H9 (cell line): ENCODE measurements at regions not wholly inside any gene's neighbourhood (a gene's known extent, or its start where the extent isn't known, plus 50 kb on each side); places are given as distances from the start of the nearest gene placed in this dataset.

Source experiments
- DNase-seq: peaks from one replicate; pipeline ENCODE4 v3.0.0-alpha.2; 2017
- H2AFZ ChIP-seq: one replicate; pipeline ENCODE4 v1.6.1; 2013; ENCODE audit warnings: mild to moderate bottlenecking, low read length, control low read depth, moderate library complexity
- H2AK5ac ChIP-seq: 2 replicates; pipeline ENCODE4 v1.6.1; 2013; ENCODE audit warnings: low read length, control low read depth, mixed read lengths; ENCODE audit not compliant: insufficient read length
- H2BK120ac ChIP-seq: one replicate; pipeline ENCODE4 v1.6.1; 2013; ENCODE audit warnings: low read depth, mild to moderate bottlenecking, low read length, control low read depth, inconsistent platforms; ENCODE audit not compliant: poor library complexity, severe bottlenecking
- H2BK12ac ChIP-seq: 2 replicates; pipeline ENCODE4 v1.6.1; 2013; ENCODE audit warnings: low read length, control low read depth, mixed read lengths, low read depth; ENCODE audit not compliant: insufficient read length
- H2BK15ac ChIP-seq: 2 replicates; pipeline ENCODE4 v1.6.1; 2013; ENCODE audit warnings: low read depth, low read length, control low read depth
- H2BK20ac ChIP-seq: one replicate; pipeline ENCODE4 v1.6.1; 2013; ENCODE audit warnings: low read depth, mild to moderate bottlenecking, low read length, control low read depth, inconsistent platforms; ENCODE audit not compliant: poor library complexity, severe bottlenecking
- H2BK5ac ChIP-seq: 2 replicates; pipeline ENCODE4 v1.6.1; 2013; ENCODE audit warnings: low read length, control low read depth, mixed read lengths; ENCODE audit not compliant: insufficient read length
- H3K14ac ChIP-seq: 2 replicates; pipeline ENCODE4 v1.6.1; 2013; ENCODE audit warnings: low read length, control low read depth; ENCODE audit not compliant: insufficient read depth
- H3K18ac ChIP-seq: 2 replicates; pipeline ENCODE4 v1.6.1; 2013; ENCODE audit warnings: low read depth, mild to moderate bottlenecking, mixed read lengths, low read length, control low read depth; ENCODE audit not compliant: insufficient read length
- H3K23ac ChIP-seq: 2 replicates; pipeline ENCODE4 v1.6.1; 2013; ENCODE audit warnings: low read length, control low read depth, mixed read lengths, low read depth; ENCODE audit not compliant: insufficient read length
- H3K23me2 ChIP-seq: 2 replicates; pipeline ENCODE4 v1.6.1; 2013; ENCODE audit warnings: low read depth, mild to moderate bottlenecking, mixed read lengths, low read length, control low read depth; ENCODE audit not compliant: insufficient read length, poor library complexity, severe bottlenecking
- H3K27ac ChIP-seq: 2 replicates; pipeline ENCODE4 v1.5.1; 2013; ENCODE audit warnings: low read length, control low read depth, mixed read lengths, low read depth; ENCODE audit not compliant: insufficient read length
- H3K27me3 ChIP-seq: 2 replicates; pipeline ENCODE4 v1.6.1; 2013; ENCODE audit warnings: low read length, control low read depth, inconsistent platforms; ENCODE audit not compliant: insufficient read depth
- H3K4ac ChIP-seq: 2 replicates; pipeline ENCODE4 v1.6.1; 2013; ENCODE audit warnings: low read depth, mild to moderate bottlenecking, control low read depth, inconsistent platforms, low read length, moderate library complexity
- H3K4me1 ChIP-seq: 2 replicates; pipeline ENCODE4 v1.6.1; 2013; ENCODE audit warnings: low read length, control low read depth, inconsistent platforms; ENCODE audit not compliant: insufficient read depth
- H3K4me2 ChIP-seq: 2 replicates; pipeline ENCODE4 v1.6.1; 2013; ENCODE audit warnings: low read length, control low read depth, mixed read lengths; ENCODE audit not compliant: insufficient read length, insufficient read depth
- H3K56ac ChIP-seq: 2 replicates; pipeline ENCODE4 v1.6.1; 2013; ENCODE audit warnings: low read depth, mild to moderate bottlenecking, mixed read lengths, low read length, control low read depth; ENCODE audit not compliant: insufficient read length
- H3K79me1 ChIP-seq: 2 replicates; pipeline ENCODE4 v1.6.1; 2013; ENCODE audit warnings: low read depth, mild to moderate bottlenecking, moderate library complexity, low read length, control low read depth, inconsistent platforms; ENCODE audit not compliant: insufficient read depth, poor library complexity, severe bottlenecking
- H3K79me2 ChIP-seq: 2 replicates; pipeline ENCODE4 v1.6.1; 2013; ENCODE audit warnings: low read length, control low read depth, inconsistent platforms; ENCODE audit not compliant: insufficient read depth
- H3K9ac ChIP-seq: 2 replicates; pipeline ENCODE4 v1.6.1; 2013; ENCODE audit warnings: low read length, control low read depth, mixed read lengths; ENCODE audit not compliant: insufficient read length; ENCODE audit errors: extremely low read depth
- H3K9me3 ChIP-seq: one replicate; pipeline ENCODE4 v1.6.1; 2013; ENCODE audit warnings: low read depth, low read length, inconsistent platforms; ENCODE audit not compliant: control insufficient read depth
- H3T11ph ChIP-seq: one replicate; pipeline ENCODE4 v1.6.1; 2013; ENCODE audit warnings: mild to moderate bottlenecking, low read length, control low read depth, inconsistent platforms
- H4K20me1 ChIP-seq: one replicate; pipeline ENCODE4 v1.6.1; 2013; ENCODE audit not compliant: control insufficient read depth, insufficient read length, insufficient read depth
- H4K5ac ChIP-seq: 2 replicates; pipeline ENCODE4 v1.6.1; 2013; ENCODE audit warnings: low read depth, mild to moderate bottlenecking, mixed read lengths, low read length, control low read depth; ENCODE audit not compliant: insufficient read length
- H4K8ac ChIP-seq: replicated peaks from 2 replicates; pipeline ENCODE4 v1.6.1; 2013; ENCODE audit warnings: low read length, control low read depth, mixed read lengths, low read depth; ENCODE audit not compliant: insufficient read length
- H4K91ac ChIP-seq: 2 replicates; pipeline ENCODE4 v1.6.1; 2013; ENCODE audit warnings: low read depth, mild to moderate bottlenecking, moderate library complexity, mixed read lengths, low read length, control low read depth; ENCODE audit not compliant: insufficient read length
- H3K27ac Mint-ChIP-seq, 3 experiments: 2 replicates in 2 of 3; 3 replicates in 1 of 3; pipeline ENCODE4 v1.8.0; 2020 to 2021; ENCODE audit warnings: mixed read lengths in 3 of 3, mild to moderate bottlenecking in 1 of 3, moderate library complexity in 1 of 3
- H3K27me3 Mint-ChIP-seq: 2 replicates; pipeline ENCODE4 v1.8.0; 2021; ENCODE audit warnings: low read depth, mild to moderate bottlenecking, moderate library complexity, mixed read lengths
- H3K36me3 Mint-ChIP-seq, 3 experiments: 2 replicates in 2 of 3; 3 replicates in 1 of 3; pipeline ENCODE4 v1.8.0; 2020 to 2021; ENCODE audit warnings: low read depth in 3 of 3, mixed read lengths in 3 of 3; ENCODE audit not compliant: insufficient read depth in 1 of 3
- H3K4me1 Mint-ChIP-seq, 2 experiments: 2 replicates each; pipeline ENCODE4 v1.8.0; 2020; ENCODE audit warnings: mixed read lengths in 2 of 2
- H3K4me3 Mint-ChIP-seq, 2 experiments: 2 replicates in 1 of 2; 3 replicates in 1 of 2; pipeline ENCODE4 v1.8.0; 2020 to 2021; ENCODE audit warnings: mild to moderate bottlenecking in 2 of 2, mixed read lengths in 2 of 2, moderate library complexity in 1 of 2
- H3K9me3 Mint-ChIP-seq, 2 experiments: 2 replicates in 1 of 2; 3 replicates in 1 of 2; pipeline ENCODE4 v1.8.0; 2020; ENCODE audit warnings: mild to moderate bottlenecking in 2 of 2, mixed read lengths in 2 of 2, moderate library complexity in 1 of 2
- CTCF ChIP-seq: fragments of 200-600 bp; sonication (generic); conservative IDR thresholded peaks from 3 replicates; pipeline ENCODE4 v1.8.0; 2021; ENCODE audit warnings: antibody characterized with exemption, mild to moderate bottlenecking
- WGBS: extraction: QIAGEN DNeasy Blood & Tissue Kit; methylation state at CpG from one replicate; pipeline ENCODE4 v1.1.7; 2013; ENCODE audit warnings: missing lambda C conversion rate, low lambda C conversion rate, mixed read lengths; ENCODE audit not compliant: insufficient read length; ENCODE audit errors: extremely low coverage; 5-methylcytosine and 5-hydroxymethylcytosine counted together

GRCh38 chr14:81797315-81797714, 263.7 kb upstream of the SEL1L start:
- Histone ChIP-seq H4K8ac (no peak overlapping the region), H4K20me1 (no peaks in the 10 kb centered on the region), H3K4ac (no peak overlapping the region), H3K23ac (no peak overlapping the region), H3K4me2 (no peak overlapping the region), H3K79me2 (no peaks in the 10 kb centered on the region), H4K91ac (no peak overlapping the region), H3K79me1 (no peaks in the 10 kb centered on the region), H4K5ac (no peak overlapping the region), H3K56ac (no peak overlapping the region), H2AK5ac (no peak overlapping the region), H2BK12ac (no peak overlapping the region), H3K14ac (no peak overlapping the region), H3K4me1 (peaks cover 2% of the 10 kb centered on the region; the same call in 1 of the 2 replicates), H3K23me2 (no peaks in the 10 kb centered on the region), H2AFZ (no peak overlapping the region), H2BK15ac (no peak overlapping the region), H3K27ac (no peak overlapping the region), H3K27me3 (no peaks in the 10 kb centered on the region; the same call in 1 of the 2 replicates), H2BK5ac (no peak overlapping the region), H3K18ac (no peak overlapping the region), H2BK20ac (no peak overlapping the region), H3K9ac (no peak overlapping the region), H3K9me3 (no peaks in the 10 kb centered on the region), H3T11ph (no peak overlapping the region), H2BK120ac (no peak overlapping the region)
- Mint-ChIP-seq H3K27ac (no peak overlapping the region), H3K36me3 (peaks cover 0 to 6% (median 0%) of the 10 kb centered on the region in 3 experiments; a peak in 1 of 7 replicates), H3K4me3 (no peak overlapping the region), H3K27me3 (no peaks in the 10 kb centered on the region), H3K9me3 (no peaks in the 10 kb centered on the region), H3K4me1 (peaks cover 20 to 32% of the 10 kb centered on the region in 2 experiments)
- no peak for DNase-seq
- no peak for TF ChIP-seq CTCF
- WGBS, result no CpG with 5 or more reads among the region's 2 CpGs
